ENCODE measurements at regions not wholly inside any gene's neighbourhood (a gene's known extent, or its start where the extent isn't known, plus 50 kb on each side); places are given as distances from the start of the nearest gene placed in this dataset.

GRCh38 chr9:81414836-81415235, 274.5 kb downstream of the TLE1 start:
- no peak overlapping the region for H2AFZ ChIP-seq (ENCODE audit: low read length)
- H3K9me3 ChIP-seq (ENCODE audit: low read length) = no peaks in the 10 kb centered on the region
- FAIRE-seq (no peak), ATAC-seq (no peak), DNase-seq (ENCODE audit: low spot score) (no peak)
- TF ChIP-seq ZNF282 (IDR thresholded peaks at IDR 0.05; ENCODE audit: partially characterized antibody) (no peak), ZFP41 (CRISPR knock-in tag; IDR thresholded peaks at IDR 0.05; ENCODE audit: borderline replicate concordance) (no peak), MTF1 (CRISPR knock-in tag; IDR thresholded peaks at IDR 0.05) (no peak), GRHL1 (CRISPR knock-in tag; conservative IDR thresholded peaks at IDR 0.05) (no peak)
- H3K4me1 ChIP-seq (ENCODE audit: insufficient read depth, low read length) = no peaks in the 10 kb centered on the region
- no TSS peak for BruUV-seq (replicated peaks)
- no peak overlapping the region for H3K4me3 ChIP-seq (replicated peaks in 1 of 3; ENCODE audit: insufficient read depth in 1 of 3, low read depth in 2 of 3, low read length in 3 of 3)
- ChIA-PET POLR2A (no interaction called here), CTCF (ENCODE audit: low intra/inter-chr PET ratio, low total read pairs) (no interaction called here)
- H3K9ac ChIP-seq (ENCODE audit: insufficient read depth, low read depth, low read length) = no peak overlapping the region
- in situ Hi-C loops (cut with HindIII; ENCODE audit: extremely low pct_ligation_motif_present, low pct_unique_long_range_greater_than_20kb) = no loop called here
- H3K79me2 ChIP-seq (ENCODE audit: insufficient read depth, low read length) = no peaks in the 10 kb centered on the region
- intact Hi-C loops (cut with micrococcal nuclease; ENCODE audit: unreplicated experiment) = no loop called here
- H3K36me3 ChIP-seq (replicated peaks in 1 of 2; ENCODE audit: control insufficient read depth in 1 of 2, insufficient read depth in 2 of 2, low read length in 2 of 2) = no peaks in the 10 kb centered on the region
- H3K27ac ChIP-seq (ENCODE audit: extremely low read length, insufficient read depth, low read length) = no peak overlapping the region
- 5% methylated on average over 1 of the region's 1 CpG for WGBS (ENCODE audit: low lambda C conversion rate)
- H3K27me3 ChIP-seq (ENCODE audit: control insufficient read depth in 1 of 2, insufficient read depth in 2 of 2, low read length in 2 of 2) = no peaks in the 10 kb centered on the region
- no peak overlapping the region for H3K4me2 ChIP-seq (ENCODE audit: low read depth, low read length)
- H4K20me1 ChIP-seq (ENCODE audit: insufficient read depth, low read length) = no peaks in the 10 kb centered on the region

GRCh38 chr9:81411961-81412360, 277.4 kb downstream of the TLE1 start:
- Histone ChIP-seq H3K27me3 (ENCODE audit: control insufficient read depth in 1 of 2, insufficient read depth in 2 of 2, low read length in 2 of 2) (no peaks in the 10 kb centered on the region), H4K20me1 (ENCODE audit: insufficient read depth, low read length) (no peaks in the 10 kb centered on the region), H3K79me2 (ENCODE audit: insufficient read depth, low read length) (no peaks in the 10 kb centered on the region), H3K4me2 (ENCODE audit: low read depth, low read length) (no peak overlapping the region), H3K27ac (ENCODE audit: extremely low read length, insufficient read depth, low read length) (no peak overlapping the region), H2AFZ (ENCODE audit: low read length) (no peak overlapping the region), H3K4me3 (replicated peaks in 1 of 3; ENCODE audit: insufficient read depth in 1 of 3, low read depth in 2 of 3, low read length in 3 of 3) (no peak overlapping the region), H3K4me1 (ENCODE audit: insufficient read depth, low read length) (no peaks in the 10 kb centered on the region), H3K36me3 (replicated peaks in 1 of 2; ENCODE audit: control insufficient read depth in 1 of 2, insufficient read depth in 2 of 2, low read length in 2 of 2) (no peaks in the 10 kb centered on the region), H3K9me3 (ENCODE audit: low read length) (no peaks in the 10 kb centered on the region), H3K9ac (ENCODE audit: insufficient read depth, low read depth, low read length) (no peak overlapping the region)
- FAIRE-seq (no peak), ATAC-seq (no peak), DNase-seq (ENCODE audit: low spot score) (no peak)
- intact Hi-C loops (cut with micrococcal nuclease; ENCODE audit: unreplicated experiment) (no loop called here), in situ Hi-C loops (cut with HindIII; ENCODE audit: extremely low pct_ligation_motif_present, low pct_unique_long_range_greater_than_20kb) (no loop called here)
- 0% methylated on average over 1 of the region's 1 CpG for WGBS (ENCODE audit: low lambda C conversion rate)
- BruUV-seq (replicated peaks) = no TSS peak
- POLR2A ChIA-PET = no interaction called here
- CTCF ChIA-PET (ENCODE audit: low intra/inter-chr PET ratio, low total read pairs) = no interaction called here
- no peak for TF ChIP-seq NFKB2 (CRISPR knock-in tag; IDR thresholded peaks at IDR 0.05; ENCODE audit: borderline replicate concordance)
- TF ChIP-seq ARHGAP35 (CRISPR knock-in tag; IDR thresholded peaks at IDR 0.05; ENCODE audit: borderline replicate concordance) = no peak
- no peak for TF ChIP-seq ZNF354B (CRISPR knock-in tag; IDR thresholded peaks at IDR 0.05)
- no peak for TF ChIP-seq AFF4 (CRISPR knock-in tag; IDR thresholded peaks at IDR 0.05)
